Chondrocyte (in vitro differentiated cells): ENCODE measurements at regions not wholly inside any gene's neighbourhood (a gene's known extent, or its start where the extent isn't known, plus 50 kb on each side); places are given as distances from the start of the nearest gene placed in this dataset.
A peak's percentile ranks its signal among the peaks of the same experiment; 100 is the strongest.

Experiments used
- DNase-seq: peaks from one replicate; pipeline ENCODE4 v3.0.0; 2021; ENCODE audit warnings: mixed read lengths, low spot score
- H3K27ac Mint-ChIP-seq: one replicate; pipeline ENCODE4 v1.8.0; 2021; ENCODE audit warnings: mild to moderate bottlenecking, moderate library complexity, mixed read lengths; ENCODE audit not compliant: unreplicated experiment
- H3K27me3 Mint-ChIP-seq: 2 replicates; pipeline ENCODE4 v1.8.0; 2021; ENCODE audit warnings: low read depth, mixed read lengths
- H3K36me3 Mint-ChIP-seq: 2 replicates; pipeline ENCODE4 v1.8.0; 2021; ENCODE audit warnings: low read depth, mixed read lengths
- H3K4me1 Mint-ChIP-seq: 2 replicates; pipeline ENCODE4 v1.8.0; 2021; ENCODE audit warnings: low read depth, mild to moderate bottlenecking, mixed read lengths
- H3K4me3 Mint-ChIP-seq: one replicate; pipeline ENCODE4 v1.8.0; 2021; ENCODE audit warnings: mild to moderate bottlenecking, moderate library complexity, mixed read lengths; ENCODE audit not compliant: unreplicated experiment
- H3K9me3 Mint-ChIP-seq: 2 replicates; pipeline ENCODE4 v1.8.0; 2021; ENCODE audit warnings: low read depth, mixed read lengths
- TF ChIP-seq, protein P1 (sequence below): fragments of 200-600 bp; sonication (generic); IDR thresholded peaks from 2 replicates; pipeline ENCODE4 v1.5.0; 2021; ENCODE audit warnings: antibody characterized with exemption, mild to moderate bottlenecking, moderate library complexity

GRCh38 chr14:100422556-100423316, 99.6 kb downstream of the SLC25A47 start:
- Mint-ChIP-seq H3K27ac (peak overlapping the region; percentile 90), H3K4me3 (no peak overlapping the region), H3K4me1 (peaks cover 55% of the 10 kb centered on the region), H3K27me3 (no peaks in the 10 kb centered on the region), H3K9me3 (no peaks in the 10 kb centered on the region), H3K36me3 (peaks cover 2% of the 10 kb centered on the region)
- DNase-seq, result no peak
- TF ChIP-seq, protein P1, sequence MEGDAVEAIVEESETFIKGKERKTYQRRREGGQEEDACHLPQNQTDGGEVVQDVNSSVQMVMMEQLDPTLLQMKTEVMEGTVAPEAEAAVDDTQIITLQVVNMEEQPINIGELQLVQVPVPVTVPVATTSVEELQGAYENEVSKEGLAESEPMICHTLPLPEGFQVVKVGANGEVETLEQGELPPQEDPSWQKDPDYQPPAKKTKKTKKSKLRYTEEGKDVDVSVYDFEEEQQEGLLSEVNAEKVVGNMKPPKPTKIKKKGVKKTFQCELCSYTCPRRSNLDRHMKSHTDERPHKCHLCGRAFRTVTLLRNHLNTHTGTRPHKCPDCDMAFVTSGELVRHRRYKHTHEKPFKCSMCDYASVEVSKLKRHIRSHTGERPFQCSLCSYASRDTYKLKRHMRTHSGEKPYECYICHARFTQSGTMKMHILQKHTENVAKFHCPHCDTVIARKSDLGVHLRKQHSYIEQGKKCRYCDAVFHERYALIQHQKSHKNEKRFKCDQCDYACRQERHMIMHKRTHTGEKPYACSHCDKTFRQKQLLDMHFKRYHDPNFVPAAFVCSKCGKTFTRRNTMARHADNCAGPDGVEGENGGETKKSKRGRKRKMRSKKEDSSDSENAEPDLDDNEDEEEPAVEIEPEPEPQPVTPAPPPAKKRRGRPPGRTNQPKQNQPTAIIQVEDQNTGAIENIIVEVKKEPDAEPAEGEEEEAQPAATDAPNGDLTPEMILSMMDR, result no peak

- H3K4me3 Mint-ChIP-seq, result no peak overlapping the region
- H3K27ac Mint-ChIP-seq, result peak overlapping the region; percentile 90
- peaks cover 58% of the 10 kb centered on the region for H3K4me1 Mint-ChIP-seq
- TF ChIP-seq, protein P1, result no peak
- H3K27me3 Mint-ChIP-seq, result no peaks in the 10 kb centered on the region
- no peaks in the 10 kb centered on the region for H3K9me3 Mint-ChIP-seq
- DNase-seq, result no peak
- H3K36me3 Mint-ChIP-seq, result peaks cover 2% of the 10 kb centered on the region
Measured at GRCh38 chr14:100423317-100424010, 100.3 kb downstream of the SLC25A47 start.

DNA sequence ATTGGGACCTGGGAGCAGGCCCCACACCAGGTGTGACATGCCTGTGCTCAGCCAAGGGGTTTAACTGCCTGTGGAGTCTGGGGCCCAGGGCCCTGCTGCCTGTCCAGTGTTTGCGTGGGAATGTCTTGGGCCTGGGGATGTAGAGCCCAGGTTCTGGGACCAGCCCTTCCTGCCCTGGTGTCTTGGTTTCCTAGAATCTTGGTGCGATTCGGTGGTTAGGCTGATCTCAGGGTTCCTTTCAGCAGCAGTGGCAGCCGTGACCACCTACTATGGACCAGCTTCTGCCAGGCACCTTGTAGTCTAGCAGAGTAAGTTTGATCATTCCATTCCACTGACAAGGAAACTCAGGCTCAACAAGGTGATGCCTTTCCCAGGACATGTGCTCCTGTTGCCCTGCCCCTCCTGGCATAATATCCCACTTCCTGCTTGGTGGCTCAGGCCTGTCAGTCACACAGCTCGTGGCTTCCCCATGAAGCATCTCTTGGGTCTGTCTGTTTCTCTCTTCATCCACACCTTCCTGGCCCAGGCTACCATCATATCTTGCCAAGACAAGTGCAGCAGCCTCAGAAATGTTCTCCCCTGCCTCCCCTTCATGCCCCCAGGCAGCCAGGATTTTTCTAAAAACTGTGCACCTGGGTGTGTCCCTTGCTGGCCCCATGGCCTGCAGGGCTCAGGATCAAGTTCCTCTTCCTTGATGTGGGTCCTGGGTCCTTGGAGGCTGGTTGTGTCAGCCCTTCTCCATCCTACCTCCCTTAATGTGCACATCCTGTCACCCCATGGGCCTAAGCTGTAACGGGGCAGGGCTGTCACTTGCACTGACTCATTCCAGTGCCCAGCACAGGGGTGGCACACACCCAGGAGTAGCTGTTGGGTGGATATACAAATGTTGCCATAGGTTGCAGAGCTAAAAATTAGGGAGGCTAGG, 101.6 kb downstream of the SLC25A47 start:
- no peak for DNase-seq
- H3K4me1 Mint-ChIP-seq, result peaks cover 63% of the 10 kb centered on the region
- H3K4me3 Mint-ChIP-seq, result no peak overlapping the region
- H3K27me3 Mint-ChIP-seq, result no peaks in the 10 kb centered on the region
- H3K27ac Mint-ChIP-seq, result no peak overlapping the region
- peaks cover under 1% of the 10 kb centered on the region for H3K36me3 Mint-ChIP-seq
- TF ChIP-seq, protein P1, result no peak
- no peaks in the 10 kb centered on the region for H3K9me3 Mint-ChIP-seq

GRCh38 chr14:100425429-100425827, 102.3 kb downstream of the SLC25A47 start:
- Mint-ChIP-seq H3K27me3 (no peaks in the 10 kb centered on the region), H3K36me3 (peaks cover 2% of the 10 kb centered on the region), H3K4me3 (no peak overlapping the region), H3K4me1 (peaks cover 63% of the 10 kb centered on the region), H3K9me3 (no peaks in the 10 kb centered on the region), H3K27ac (no peak overlapping the region)
- no peak for DNase-seq
- TF ChIP-seq, protein P1, result no peak

GRCh38 chr14:100426314-100426713, 103.2 kb downstream of the SLC25A47 start:
- no peaks in the 10 kb centered on the region for H3K27me3 Mint-ChIP-seq
- H3K4me3 Mint-ChIP-seq, result no peak overlapping the region
- H3K27ac Mint-ChIP-seq, result no peak overlapping the region
- H3K9me3 Mint-ChIP-seq, result no peaks in the 10 kb centered on the region
- DNase-seq, result no peak
- H3K4me1 Mint-ChIP-seq, result peaks cover 55% of the 10 kb centered on the region
- TF ChIP-seq, protein P1, result no peak
- peaks cover 2% of the 10 kb centered on the region for H3K36me3 Mint-ChIP-seq
